CD4-positive, alpha-beta T cell treated with Interferon gamma for 1 hour (primary cell): ENCODE measurements at regions not wholly inside any gene's neighbourhood (a gene's known extent, or its start where the extent isn't known, plus 50 kb on each side); places are given as distances from the start of the nearest gene placed in this dataset.

Experiments
- DNase-seq: peaks from one replicate; pipeline ENCODE4 v3.0.0-alpha.2; 2020

DNA sequence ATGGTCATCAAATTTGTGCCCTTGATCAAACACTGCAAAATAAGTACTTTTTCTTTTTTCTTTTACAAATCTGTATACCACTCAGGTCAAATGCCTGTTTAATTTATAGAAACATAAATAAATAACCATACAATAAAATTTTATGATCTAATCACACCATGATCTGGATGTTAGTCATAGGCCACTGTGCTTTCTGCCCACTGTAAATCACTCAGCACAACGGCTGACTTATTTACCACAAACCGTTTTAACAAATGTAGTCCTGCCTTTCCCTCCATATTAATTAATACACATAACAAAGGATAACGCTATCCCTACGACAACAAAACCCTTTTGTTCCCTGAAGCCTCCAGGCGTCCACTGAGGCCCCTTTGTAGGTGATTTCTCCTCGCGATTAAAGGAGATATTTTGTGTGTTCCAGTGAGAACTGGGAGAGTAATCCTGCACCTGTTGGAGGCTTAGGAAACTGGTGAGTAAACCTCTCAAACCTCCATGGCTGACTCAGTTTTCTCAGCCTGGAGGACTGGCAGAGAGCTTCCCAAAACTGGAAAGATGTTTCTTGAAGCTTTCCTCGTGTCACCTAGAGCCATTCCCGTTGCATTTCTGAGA lies 477.1 kb upstream of the SGCG start:
- DNase-seq: no peak

- DNase-seq: no peak
Observed at GRCh38 chr13:22707946-22708345, 472.8 kb upstream of the SGCG start.

DNA sequence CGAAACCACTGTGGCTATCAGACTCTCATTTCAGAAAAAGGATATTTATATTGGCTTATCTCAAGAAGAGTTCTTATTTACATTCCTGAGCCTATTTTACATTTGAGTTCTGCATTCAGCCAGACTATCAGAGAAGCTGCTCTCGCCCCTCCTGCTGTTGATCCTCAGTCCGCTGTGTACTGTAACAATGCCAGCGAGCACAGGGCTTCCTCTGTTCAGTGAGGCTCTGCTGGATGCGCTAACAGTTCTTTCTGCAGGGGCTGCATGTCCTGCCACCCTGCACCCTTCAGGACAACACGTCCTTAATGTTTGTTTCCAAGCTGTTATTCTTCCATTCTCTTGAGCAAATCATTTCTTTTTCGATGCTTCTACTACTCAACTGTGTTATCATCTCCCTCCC lies 463.7 kb upstream of the SGCG start:
- DNase-seq: no peak

GRCh38 chr13:22726726-22727125 lies 454.1 kb upstream of the SGCG start:
- DNase-seq: no peak

GRCh38 chr13:22735011-22735995 lies 445.5 kb upstream of the SGCG start:
- no peak for DNase-seq

- DNase-seq: no peak
Observed at GRCh38 chr13:22736084-22736767, 444.6 kb upstream of the SGCG start.

DNA sequence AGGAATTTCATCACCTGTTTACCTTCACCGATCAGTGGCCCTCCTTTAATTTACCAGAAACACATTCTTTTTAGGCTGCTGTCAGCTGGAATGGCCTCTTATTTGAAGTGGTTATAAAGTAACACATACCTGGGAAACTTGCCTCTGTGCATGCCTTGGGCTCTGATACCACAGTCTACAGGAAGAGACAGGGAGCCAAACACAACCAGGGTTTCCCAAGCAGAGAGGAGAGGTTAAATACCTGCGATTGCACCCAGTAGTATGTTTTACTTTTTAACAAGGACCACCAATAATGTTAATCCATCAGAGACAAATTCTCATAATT lies 444.0 kb upstream of the SGCG start:
- no peak for DNase-seq

GRCh38 chr13:22738357-22738756 lies 442.4 kb upstream of the SGCG start:
- no peak for DNase-seq

DNA sequence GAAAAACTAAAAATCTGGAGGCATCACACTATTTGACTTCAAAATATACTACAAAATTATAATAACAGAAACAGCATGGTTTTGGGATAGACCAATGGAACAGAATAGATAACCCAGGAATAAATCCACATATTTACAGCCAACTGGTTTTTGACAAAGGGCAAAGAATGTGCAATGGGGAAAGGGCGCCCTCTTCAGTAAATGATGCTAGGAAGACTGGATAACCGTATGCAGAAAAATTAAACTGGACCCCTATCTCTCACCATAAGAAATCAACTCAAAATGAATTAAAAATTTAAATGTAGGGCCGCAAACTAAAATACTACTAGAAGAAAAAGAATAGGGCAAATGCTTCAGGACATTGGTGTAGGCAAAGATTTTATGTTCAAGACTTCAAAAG lies 440.5 kb upstream of the SGCG start:
- DNase-seq: no peak

DNA sequence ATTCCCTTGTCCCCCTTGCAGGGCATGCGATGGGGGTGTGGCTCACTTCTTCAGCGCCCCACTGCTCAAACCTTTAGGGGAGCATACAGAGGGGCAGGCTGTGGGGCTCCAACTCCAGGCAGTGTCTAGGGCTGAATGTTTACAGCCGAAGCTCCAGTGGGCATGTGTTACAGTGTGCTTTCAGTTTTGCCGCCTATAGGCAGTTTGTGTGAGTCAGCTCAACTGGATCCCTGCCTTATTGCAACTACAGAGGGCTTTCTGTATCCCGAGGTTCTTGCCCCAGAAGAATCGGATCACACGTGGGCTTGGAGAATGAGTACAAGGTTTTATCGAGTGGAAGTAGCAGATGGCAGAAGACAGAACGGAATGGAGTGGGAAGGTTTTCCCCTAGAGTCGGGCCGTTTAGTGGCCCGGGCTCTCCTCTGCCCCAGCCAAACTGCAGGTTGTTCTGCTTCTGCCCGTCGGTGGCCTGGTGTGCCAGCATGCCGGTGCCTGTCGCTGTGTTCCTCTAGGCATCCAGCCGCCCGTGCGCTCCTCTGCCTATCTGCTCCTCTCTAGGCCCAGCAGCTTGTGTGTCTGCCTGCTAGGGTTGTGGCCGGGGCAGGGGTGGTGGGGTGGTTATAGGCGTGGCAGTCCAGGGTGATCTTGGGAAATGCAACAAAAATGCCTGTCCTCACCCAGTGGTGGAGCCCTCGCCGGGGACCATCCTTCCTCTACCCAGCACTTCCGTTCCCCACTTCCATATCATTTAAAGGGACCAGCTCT lies 435.9 kb upstream of the SGCG start:
- no peak for DNase-seq

DNA sequence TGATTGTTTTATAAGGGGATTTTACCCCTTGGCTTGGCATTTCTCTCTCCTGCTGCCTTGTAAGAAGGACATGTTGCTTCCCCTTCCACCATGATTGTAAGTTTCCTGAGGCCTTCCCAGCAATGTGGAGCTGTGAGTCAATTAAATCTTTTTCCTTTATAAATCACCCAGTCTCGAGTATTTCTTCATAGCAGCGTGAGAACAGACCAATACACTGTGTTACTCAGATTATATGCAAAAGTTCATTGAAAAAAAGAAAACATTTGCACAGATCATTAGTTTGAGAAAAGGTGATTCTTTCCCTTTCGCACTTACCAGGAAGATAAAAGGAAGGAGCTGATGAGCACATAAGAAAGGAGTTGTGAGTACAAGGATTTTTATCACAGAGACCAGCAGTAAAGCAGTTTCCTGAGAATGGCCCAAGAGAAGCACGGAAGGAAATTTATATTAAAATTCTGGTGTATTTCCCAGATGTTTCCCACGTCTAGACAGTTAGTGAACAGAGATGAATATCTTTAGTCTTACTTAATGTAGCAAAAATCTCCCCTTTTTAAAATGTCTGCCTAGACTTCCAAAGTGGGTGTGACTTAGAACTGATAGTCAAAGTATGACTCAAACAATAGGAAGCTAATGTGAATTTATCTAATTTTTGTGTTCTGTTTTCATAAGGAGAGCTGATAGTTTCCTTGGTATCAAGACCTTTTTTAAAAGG lies 431.8 kb upstream of the SGCG start:
- DNase-seq: no peak

DNA sequence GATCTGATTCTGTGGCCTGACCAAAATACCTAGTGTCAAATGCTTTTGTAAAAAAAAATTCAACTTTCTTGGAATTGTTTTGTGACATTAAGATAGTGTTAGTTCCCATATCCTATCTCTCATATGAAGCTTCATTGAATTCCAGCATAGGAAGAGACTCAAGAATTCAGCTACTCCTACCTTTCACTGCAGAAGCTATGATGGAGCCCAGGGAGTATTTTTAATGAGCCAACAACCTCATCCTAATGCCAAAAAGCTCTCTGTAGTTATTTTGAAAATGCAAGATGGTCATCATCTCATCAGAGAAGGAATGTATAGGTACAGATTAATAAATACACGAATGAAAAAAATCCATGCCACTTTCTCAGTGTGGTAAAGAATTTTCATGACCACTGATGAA lies 431.2 kb upstream of the SGCG start:
- DNase-seq: no peak

DNA sequence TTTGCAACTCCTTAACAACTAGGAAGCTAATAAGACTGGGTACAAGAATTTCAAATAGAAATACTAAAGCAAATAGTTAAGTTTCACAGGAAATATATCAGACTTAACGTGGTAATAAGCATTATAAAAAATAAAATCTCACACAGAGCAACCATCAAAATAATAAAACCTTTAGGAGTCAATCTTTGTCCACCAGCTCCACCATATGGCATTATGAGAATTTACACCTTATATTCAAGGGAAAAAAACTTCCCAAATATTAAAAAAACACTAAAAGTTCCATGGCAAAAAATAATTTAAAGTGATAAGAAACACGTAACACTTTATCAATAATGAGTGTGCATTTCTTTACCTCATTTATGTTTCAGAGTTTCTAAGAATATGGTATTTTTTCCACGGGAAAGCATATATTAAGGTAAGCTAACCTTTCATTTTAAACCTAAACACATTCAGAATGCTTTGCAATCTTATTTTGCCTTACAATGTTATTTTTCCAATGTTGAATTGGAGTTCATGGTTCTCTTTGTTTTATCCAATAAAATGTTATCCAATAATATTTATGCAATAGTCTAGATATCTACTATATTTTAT lies 423.2 kb upstream of the SGCG start:
- DNase-seq: no peak

GRCh38 chr13:22758245-22758644 lies 422.5 kb upstream of the SGCG start:
- DNase-seq: no peak

DNA sequence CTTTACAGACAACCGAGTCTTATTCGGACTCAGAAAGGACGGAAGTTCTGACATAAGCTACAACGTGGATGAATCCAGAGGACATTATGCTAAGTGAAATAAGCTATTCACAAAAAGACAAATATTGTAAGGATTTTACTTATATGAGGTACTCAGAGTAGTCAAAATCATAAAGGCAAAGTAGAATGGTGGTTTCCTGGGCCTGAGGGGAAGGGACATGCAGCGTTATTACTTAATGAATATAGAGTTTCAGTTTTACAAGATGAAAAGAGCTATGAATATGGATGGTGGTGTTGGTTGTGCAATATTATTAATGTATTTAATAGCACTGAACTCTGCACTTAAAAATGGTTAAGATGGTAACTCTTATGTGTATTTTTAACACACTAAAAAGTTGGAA lies 419.1 kb upstream of the SGCG start:
- no peak for DNase-seq

- DNase-seq: no peak
Observed at GRCh38 chr13:22765547-22765946, 415.2 kb upstream of the SGCG start.

GRCh38 chr13:22770891-22771290 lies 409.9 kb upstream of the SGCG start:
- DNase-seq: no peak

DNA sequence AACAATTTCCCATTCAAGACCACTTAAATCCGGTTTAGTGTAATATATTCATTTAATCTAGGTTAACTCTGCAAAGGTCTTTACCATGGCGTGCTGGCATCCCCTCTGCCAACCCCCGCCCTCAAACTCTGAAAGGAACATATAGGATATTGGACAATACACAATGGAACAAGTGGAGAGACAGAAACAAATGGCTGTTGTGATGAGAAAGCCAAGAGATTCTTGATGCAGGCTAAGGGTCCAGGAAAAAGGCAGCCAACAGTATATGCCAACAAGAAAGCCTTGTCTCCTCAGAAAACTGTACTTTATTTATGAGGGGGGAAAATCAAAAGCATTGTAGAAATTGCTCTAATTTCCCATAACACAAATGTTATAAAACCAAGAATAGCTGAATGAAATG lies 407.3 kb upstream of the SGCG start:
- DNase-seq: no peak

DNA sequence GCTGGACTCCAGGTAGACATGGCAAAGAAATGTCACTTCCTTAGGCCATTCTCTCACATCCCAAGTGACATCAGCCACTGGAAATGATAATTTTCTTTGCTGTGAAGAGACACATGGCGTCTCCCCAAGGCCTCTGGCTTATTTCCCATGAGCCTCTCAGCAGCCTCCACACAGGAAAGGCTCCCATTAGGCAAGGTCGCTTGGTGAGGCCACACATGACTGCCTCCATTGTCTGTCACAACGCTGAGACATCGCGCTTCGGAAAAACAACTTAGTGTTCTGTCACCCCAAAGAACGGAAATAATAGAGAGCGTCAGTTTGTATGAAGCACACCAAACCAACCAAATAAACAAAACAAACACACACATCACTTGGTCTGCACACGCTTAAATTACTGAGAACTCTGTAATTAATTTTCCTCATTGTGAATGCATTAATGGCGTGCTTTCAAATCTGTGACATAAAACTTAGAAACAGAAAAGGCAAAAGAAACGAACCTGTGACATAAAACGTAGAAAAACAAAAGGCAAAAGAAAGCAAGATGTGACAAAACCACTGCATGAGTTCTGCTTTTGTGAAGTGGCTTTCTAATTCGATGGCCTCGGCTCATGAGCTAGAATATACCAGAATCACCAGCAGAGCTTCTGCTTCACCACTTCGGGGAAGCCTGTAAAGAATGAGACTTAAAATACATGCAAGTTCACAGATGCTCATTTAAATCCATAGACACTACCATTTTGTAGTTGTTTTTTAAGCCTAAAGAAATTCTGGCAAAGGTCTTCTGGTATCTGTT lies 404.2 kb upstream of the SGCG start:
- no peak for DNase-seq

DNA sequence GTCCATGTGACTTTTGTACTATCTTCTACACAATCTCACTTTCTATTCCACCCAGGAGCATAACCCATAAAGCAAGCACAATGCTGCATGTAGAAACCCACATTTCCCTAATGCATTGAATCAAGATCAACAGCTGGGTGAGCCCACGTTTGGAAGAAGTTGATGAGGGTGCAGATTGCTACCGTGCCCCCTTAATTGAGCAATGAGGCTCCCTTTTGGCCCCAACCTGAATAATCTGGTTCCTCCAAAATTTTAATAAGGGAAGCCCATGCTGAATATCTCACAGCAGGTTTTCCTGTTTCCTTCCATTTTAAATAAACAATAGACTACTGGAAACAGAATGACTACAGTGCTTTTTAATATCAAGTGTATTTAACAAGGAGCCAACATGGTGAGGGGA lies 403.6 kb upstream of the SGCG start:
- no peak for DNase-seq

- no peak for DNase-seq
Observed at GRCh38 chr13:22789027-22789593, 391.7 kb upstream of the SGCG start.
